T-helper 1 cell (primary cell): ENCODE measurements at regions not wholly inside any gene's neighbourhood (a gene's known extent, or its start where the extent isn't known, plus 50 kb on each side); places are given as distances from the start of the nearest gene placed in this dataset.
"Not testable (repeated sequence)": the region's sequence is repeated elsewhere in the genome, so short reads cannot be mapped to it uniquely, and the experiment has no call there.

Experiments used
- DNase-seq, 5 donors: peaks; one replicate each; pipeline ENCODE4 v3.0.0-alpha.2; 2012 to 2020

- DNase-seq: not testable (repeated sequence)
Observed at GRCh38 chr2:65890131-65890530, 457.7 kb upstream of the SPRED2 start.

GRCh38 chr2:65885266-65885665, 452.9 kb upstream of the SPRED2 start:
- DNase-seq: no peak

- DNase-seq: no peak
Observed at GRCh38 chr2:65881592-65881991, 449.2 kb upstream of the SPRED2 start.

- no peak for DNase-seq
Observed at GRCh38 chr2:65880436-65880835, 448.0 kb upstream of the SPRED2 start.

- no peak for DNase-seq
Observed at GRCh38 chr2:65878011-65878340, 445.6 kb upstream of the SPRED2 start.

- DNase-seq: no peak
Observed at GRCh38 chr2:65877331-65878010, 445.1 kb upstream of the SPRED2 start.

- no peak for DNase-seq
Observed at GRCh38 chr2:65876114-65876513, 443.7 kb upstream of the SPRED2 start.

- DNase-seq: no peak
Observed at GRCh38 chr2:65870826-65871225, 438.4 kb upstream of the SPRED2 start.

GRCh38 chr2:65869296-65869695, 436.9 kb upstream of the SPRED2 start:
- no peak for DNase-seq

- DNase-seq: no peak
Observed at GRCh38 chr2:65868177-65868576, 435.8 kb upstream of the SPRED2 start.

- DNase-seq: no peak
Observed at GRCh38 chr2:65867446-65867845, 435.0 kb upstream of the SPRED2 start.

- DNase-seq: no peak
Observed at GRCh38 chr2:65866148-65866547, 433.7 kb upstream of the SPRED2 start.

GRCh38 chr2:65864619-65865018, 432.2 kb upstream of the SPRED2 start:
- DNase-seq: no peak

- no peak for DNase-seq
Observed at GRCh38 chr2:65863713-65864112, 431.3 kb upstream of the SPRED2 start.

- no peak for DNase-seq
Observed at GRCh38 chr2:65856928-65857327, 424.5 kb upstream of the SPRED2 start.

- no peak for DNase-seq
Observed at GRCh38 chr2:65856423-65856822, 424.0 kb upstream of the SPRED2 start.

- no peak for DNase-seq
Observed at GRCh38 chr2:65850695-65851094, 418.3 kb upstream of the SPRED2 start.

- no peak for DNase-seq
Observed at GRCh38 chr2:65846989-65847678, 414.7 kb upstream of the SPRED2 start.

GRCh38 chr2:65845442-65846182, 413.2 kb upstream of the SPRED2 start:
- DNase-seq: no peak

- no peak for DNase-seq
Observed at GRCh38 chr2:65842104-65842503, 409.7 kb upstream of the SPRED2 start.

- no peak for DNase-seq
Observed at GRCh38 chr2:65835975-65836549, 403.7 kb upstream of the SPRED2 start.

- no peak for DNase-seq
Observed at GRCh38 chr2:65834771-65835475, 402.5 kb upstream of the SPRED2 start.

GRCh38 chr2:65834062-65834461, 401.7 kb upstream of the SPRED2 start:
- no peak for DNase-seq
